B cell (primary cell): ENCODE measurements at regions not wholly inside any gene's neighbourhood (a gene's known extent, or its start where the extent isn't known, plus 50 kb on each side); places are given as distances from the start of the nearest gene placed in this dataset.

Experiments used
- EZH2 ChIP-seq: IDR thresholded peaks from 2 replicates; pipeline ENCODE4 v1.6.1; 2012; ENCODE audit warnings: borderline replicate concordance, low read depth, mild to moderate bottlenecking, moderate library complexity, low read length; ENCODE audit not compliant: insufficient read depth, poor library complexity, severe bottlenecking
- TF ChIP-seq, protein P1 (sequence below): fragments of 200-600 bp; IDR thresholded peaks from one replicate; pipeline ENCODE4 v1.8.0; 2022; ENCODE audit warnings: antibody characterized with exemption, mild to moderate bottlenecking

DNA sequence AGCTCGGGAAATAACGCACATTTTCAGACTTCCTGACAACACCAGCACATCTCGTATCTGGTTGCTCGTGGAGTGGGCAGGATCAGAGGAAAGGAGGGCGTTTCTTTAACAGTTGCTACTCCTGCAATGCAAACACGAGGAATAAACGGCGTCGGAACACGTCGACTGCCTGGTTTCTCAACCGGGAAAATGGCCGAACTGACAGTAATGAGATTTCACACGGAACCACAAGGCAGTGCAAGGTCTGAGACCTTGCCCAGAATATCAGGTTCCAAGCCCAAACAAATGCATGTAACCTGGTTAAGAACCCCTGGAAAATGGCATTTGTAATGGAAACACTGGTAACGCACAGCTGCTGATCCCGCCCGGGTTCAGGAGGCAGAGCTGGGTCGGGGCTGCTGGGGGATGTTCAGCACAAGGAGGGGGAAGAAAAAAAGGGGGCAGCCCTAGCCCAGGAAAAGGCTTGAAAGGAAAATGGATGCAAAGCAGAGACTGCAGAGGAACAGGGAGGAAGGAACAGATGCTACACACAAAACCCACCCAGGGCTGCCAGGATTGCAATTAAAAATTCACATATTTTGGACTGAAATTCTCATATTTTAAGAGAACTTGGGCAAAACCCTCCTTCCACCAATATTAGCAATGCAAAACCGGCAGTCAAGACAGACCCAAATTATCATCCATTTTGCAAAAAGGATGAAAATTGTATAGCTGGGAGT, 61.6 kb upstream of the KLHL29 start:
- TF ChIP-seq, protein P1, sequence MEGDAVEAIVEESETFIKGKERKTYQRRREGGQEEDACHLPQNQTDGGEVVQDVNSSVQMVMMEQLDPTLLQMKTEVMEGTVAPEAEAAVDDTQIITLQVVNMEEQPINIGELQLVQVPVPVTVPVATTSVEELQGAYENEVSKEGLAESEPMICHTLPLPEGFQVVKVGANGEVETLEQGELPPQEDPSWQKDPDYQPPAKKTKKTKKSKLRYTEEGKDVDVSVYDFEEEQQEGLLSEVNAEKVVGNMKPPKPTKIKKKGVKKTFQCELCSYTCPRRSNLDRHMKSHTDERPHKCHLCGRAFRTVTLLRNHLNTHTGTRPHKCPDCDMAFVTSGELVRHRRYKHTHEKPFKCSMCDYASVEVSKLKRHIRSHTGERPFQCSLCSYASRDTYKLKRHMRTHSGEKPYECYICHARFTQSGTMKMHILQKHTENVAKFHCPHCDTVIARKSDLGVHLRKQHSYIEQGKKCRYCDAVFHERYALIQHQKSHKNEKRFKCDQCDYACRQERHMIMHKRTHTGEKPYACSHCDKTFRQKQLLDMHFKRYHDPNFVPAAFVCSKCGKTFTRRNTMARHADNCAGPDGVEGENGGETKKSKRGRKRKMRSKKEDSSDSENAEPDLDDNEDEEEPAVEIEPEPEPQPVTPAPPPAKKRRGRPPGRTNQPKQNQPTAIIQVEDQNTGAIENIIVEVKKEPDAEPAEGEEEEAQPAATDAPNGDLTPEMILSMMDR, result no peak
- TF ChIP-seq EZH2, result no peak
